Calu3 (cell line): ENCODE measurements at regions not wholly inside any gene's neighbourhood (a gene's known extent, or its start where the extent isn't known, plus 50 kb on each side); places are given as distances from the start of the nearest gene placed in this dataset.

Source experiments
- BruUV-seq: library from RNA; stranded (reverse); fragments of 400-500 nt; replicated peaks from 2 replicates; lab custom pipeline; 2021; lab: Mats Ljungman, UMichigan
- CTCF ChIA-PET: fragments of 300-600 bp; sonication (Branson Sonifier 250); formaldehyde crosslinking; loops from one replicate; lab custom pipeline; 2022; ENCODE audit warnings: antibody characterized with exemption; lab: Charles Lee
- DNase-seq: peaks from one replicate; pipeline ENCODE4 v3.0.0; 2022
- H3K27ac Mint-ChIP-seq: one replicate; pipeline ENCODE4 v1.8.0; 2022; ENCODE audit warnings: mixed read lengths; ENCODE audit not compliant: unreplicated experiment
- H3K27me3 Mint-ChIP-seq: one replicate; pipeline ENCODE4 v1.8.0; 2022; ENCODE audit warnings: mixed read lengths; ENCODE audit not compliant: unreplicated experiment
- H3K36me3 Mint-ChIP-seq: one replicate; pipeline ENCODE4 v1.8.0; 2022; ENCODE audit warnings: mild to moderate bottlenecking, moderate library complexity, mixed read lengths; ENCODE audit not compliant: insufficient read depth, unreplicated experiment
- H3K4me1 Mint-ChIP-seq: one replicate; pipeline ENCODE4 v1.8.0; 2022; ENCODE audit warnings: mild to moderate bottlenecking, low read depth, mixed read lengths; ENCODE audit not compliant: unreplicated experiment
- H3K4me3 Mint-ChIP-seq: one replicate; pipeline ENCODE4 v1.8.0; 2022; ENCODE audit warnings: mild to moderate bottlenecking, low read depth, moderate library complexity, mixed read lengths; ENCODE audit not compliant: unreplicated experiment
- H3K9me3 Mint-ChIP-seq: one replicate; pipeline ENCODE4 v1.8.0; 2022; ENCODE audit warnings: low read depth, mixed read lengths; ENCODE audit not compliant: unreplicated experiment
- CTCF ChIP-seq: fragments of 200-600 bp; IDR thresholded peaks from one replicate; pipeline ENCODE4 v1.8.0; 2022; ENCODE audit warnings: antibody characterized with exemption; ENCODE audit not compliant: unreplicated experiment
- intact Hi-C: fragments of 100-400 bp; cut with micrococcal nuclease; formaldehyde crosslinking; loops from one replicate; pipeline ENCODE4 v1.10.0; 2022; ENCODE audit not compliant: unreplicated experiment

- Mint-ChIP-seq H3K36me3 (no peaks in the 10 kb centered on the region), H3K4me1 (no peaks in the 10 kb centered on the region), H3K27ac (no peak overlapping the region), H3K27me3 (peaks cover 87% of the 10 kb centered on the region), H3K9me3 (peaks cover 3% of the 10 kb centered on the region), H3K4me3 (no peak overlapping the region)
- CTCF ChIA-PET: no interaction called here
- TF ChIP-seq CTCF: no peak
- no peak for DNase-seq
- intact Hi-C loops: no loop called here
- BruUV-seq: no TSS peak
These were observed 73.5 kb upstream of the ST8SIA2 start for GRCh38 chr15:92320012-92320699.

GRCh38 chr15:92322566-92323355 is 70.9 kb upstream of the ST8SIA2 start:
- Mint-ChIP-seq H3K9me3 (peaks cover 3% of the 10 kb centered on the region), H3K27me3 (peaks cover 77% of the 10 kb centered on the region), H3K36me3 (no peaks in the 10 kb centered on the region), H3K4me3 (no peak overlapping the region), H3K4me1 (no peaks in the 10 kb centered on the region), H3K27ac (no peak overlapping the region)
- TF ChIP-seq CTCF: no peak
- DNase-seq: no peak
- no TSS peak for BruUV-seq
- CTCF ChIA-PET: interaction anchor here (0.7 kb wide), 1 partner anchor 20 kb away, joined by 4 read pairs; no protein-coding TSS in a partner anchor
- intact Hi-C loops: no loop called here

GRCh38 chr15:92323525-92323924 is 70.2 kb upstream of the ST8SIA2 start:
- H3K9me3 Mint-ChIP-seq: peaks cover 3% of the 10 kb centered on the region
- no peak for DNase-seq
- H3K27ac Mint-ChIP-seq: no peak overlapping the region
- H3K4me1 Mint-ChIP-seq: no peaks in the 10 kb centered on the region
- peaks cover 75% of the 10 kb centered on the region for H3K27me3 Mint-ChIP-seq
- no TSS peak for BruUV-seq
- H3K4me3 Mint-ChIP-seq: no peak overlapping the region
- TF ChIP-seq CTCF: no peak
- CTCF ChIA-PET: no interaction called here
- no peaks in the 10 kb centered on the region for H3K36me3 Mint-ChIP-seq
- intact Hi-C loops: no loop called here

GRCh38 chr15:92324101-92324963 is 69.3 kb upstream of the ST8SIA2 start:
- no peaks in the 10 kb centered on the region for H3K36me3 Mint-ChIP-seq
- DNase-seq: no peak
- no peaks in the 10 kb centered on the region for H3K4me1 Mint-ChIP-seq
- H3K27me3 Mint-ChIP-seq: peaks cover 71% of the 10 kb centered on the region
- CTCF ChIA-PET: interaction anchor here (0.6 to 1.0 kb wide), 2 partner anchors 151 to 197 kb away, joined by 3 read pairs; no protein-coding TSS in a partner anchor
- peaks cover 3% of the 10 kb centered on the region for H3K9me3 Mint-ChIP-seq
- intact Hi-C loops: no loop called here
- no peak for TF ChIP-seq CTCF
- BruUV-seq: no TSS peak
- no peak overlapping the region for H3K4me3 Mint-ChIP-seq
- H3K27ac Mint-ChIP-seq: no peak overlapping the region
